HCT116 (cell line): ENCODE measurements at regions not wholly inside any gene's neighbourhood (a gene's known extent, or its start where the extent isn't known, plus 50 kb on each side); places are given as distances from the start of the nearest gene placed in this dataset.
"Not testable (repeated sequence)": the region's sequence is repeated elsewhere in the genome, so short reads cannot be mapped to it uniquely, and the experiment has no call there.

ENCODE experiments used
- ATAC-seq: fragments of 200-7000 bp; cut with Tn5 transposase; 2 replicates; pipeline ENCODE4 v1.9.1; 2020; ENCODE audit warnings: mild to moderate bottlenecking, moderate library complexity
- BruUV-seq: library from RNA; stranded (reverse); fragments of 400-500 nt; replicated peaks from 2 replicates; lab custom pipeline; 2021; lab: Mats Ljungman, UMichigan
- CTCF ChIA-PET: fragments of 300-600 bp; sonication (Branson Sonifier 250); formaldehyde crosslinking; loops from one replicate; lab custom pipeline; 2021; ENCODE audit warnings: antibody characterized with exemption; lab: Charles Lee
- POLR2A ChIA-PET: fragments of 300-600, 350-600 bp; sonication (Branson Sonifier 250); formaldehyde crosslinking; loops from one replicate; lab custom pipeline; 2021; ENCODE audit warnings: antibody characterized with exemption; lab: Charles Lee
- RAD21 ChIA-PET, 2 experiments: fragments of 300-600 bp; sonication (Branson Sonifier 250); formaldehyde crosslinking; loops; one replicate each; lab custom pipeline; 2023; ENCODE audit warnings: low total read pairs in 2 of 2; ENCODE audit not compliant: uncharacterized antibody in 2 of 2, unreplicated experiment in 2 of 2, low non-redundant PET in 1 of 2; lab: Charles Lee
- DNase-seq: peaks from one replicate; pipeline ENCODE4 v3.0.0-alpha.2; 2010; ENCODE audit warnings: low read depth, low spot score
- H2AFZ ChIP-seq: fragments of 200-600 bp; shearing (Covaris generic), sonication (generic); 2 replicates; pipeline ENCODE4 v1.6.1; 2017; ENCODE audit warnings: low read depth, mixed run types, mixed read lengths, antibody characterized with exemption, low read length; ENCODE audit not compliant: poor library complexity, severe bottlenecking
- H3K27ac ChIP-seq: 2 replicates; pipeline ENCODE4 v1.5.1; 2012; ENCODE audit warnings: low read depth, low read length
- H3K27me3 ChIP-seq: fragments of 200-600 bp; sonication (generic); 2 replicates; pipeline ENCODE4 v1.6.1; 2016; ENCODE audit warnings: mixed run types, low read length, mixed read lengths; ENCODE audit not compliant: insufficient read depth
- H3K36me3 ChIP-seq, 2 experiments: fragments of 200-500 bp in 1 of 2; fragments of 200-600 bp in 1 of 2; sonication (Bioruptor generic) in 1 of 2; sonication (generic) in 1 of 2; 2 replicates each; pipeline versions ENCODE4 v1.5.1 to v1.6.1; 2014 to 2016; ENCODE audit warnings: low read length in 2 of 2, inconsistent platforms in 1 of 2, mixed read lengths in 1 of 2, mixed run types in 1 of 2; ENCODE audit not compliant: insufficient read depth in 2 of 2, control insufficient read depth in 1 of 2
- H3K4me1 ChIP-seq, 2 experiments: fragments of 200-600 bp in 1 of 2; sonication (generic) in 1 of 2; 2 replicates each; pipeline versions ENCODE4 v1.5.1 to v1.6.1; 2012 to 2017; ENCODE audit warnings: low read length in 2 of 2, inconsistent platforms in 1 of 2, mild to moderate bottlenecking in 1 of 2, mixed read lengths in 1 of 2, mixed run types in 1 of 2, moderate library complexity in 1 of 2; ENCODE audit not compliant: insufficient read depth in 2 of 2, control insufficient read depth in 1 of 2
- H3K4me2 ChIP-seq: fragments of 200-600 bp; sonication (generic); 2 replicates; pipeline ENCODE4 v1.6.1; 2017; ENCODE audit warnings: mixed run types, low read length, mixed read lengths
- H3K4me3 ChIP-seq, 2 experiments: fragments of 200-600 bp in 1 of 2; sonication (generic) in 1 of 2; replicated peaks in 1 of 2; 2 replicates each; pipeline ENCODE4 v1.5.1; 2011 to 2016; ENCODE audit warnings: low read length in 2 of 2, control low read depth in 1 of 2, low read depth in 1 of 2, mild to moderate bottlenecking in 1 of 2, mixed read lengths in 1 of 2, mixed run types in 1 of 2
- H3K79me2 ChIP-seq: fragments of 200-600 bp; sonication (generic); 2 replicates; pipeline ENCODE4 v1.6.1; 2017; ENCODE audit warnings: mild to moderate bottlenecking, mixed run types, low read length, moderate library complexity, mixed read lengths; ENCODE audit not compliant: insufficient read depth
- H3K9ac ChIP-seq: fragments of 200-600 bp; sonication (generic); 2 replicates; pipeline ENCODE4 v1.6.1; 2016; ENCODE audit warnings: low read length, mixed read lengths
- H3K9me2 ChIP-seq: fragments of 200-600 bp; sonication (generic), shearing (Covaris generic); 2 replicates; pipeline ENCODE4 v1.6.1; 2017; ENCODE audit warnings: mixed run types, mild to moderate bottlenecking, moderate library complexity; ENCODE audit not compliant: insufficient read depth
- H3K9me3 ChIP-seq, 2 experiments: fragments of 200-500 bp in 1 of 2; fragments of 200-600 bp in 1 of 2; sonication (Bioruptor generic) in 1 of 2; sonication (generic) in 1 of 2; 2 replicates each; pipeline ENCODE4 v1.6.1; 2014 to 2017; ENCODE audit warnings: low read length in 2 of 2, mixed read lengths in 2 of 2, inconsistent platforms in 1 of 2, low read depth in 1 of 2, mild to moderate bottlenecking in 1 of 2, mixed run types in 1 of 2, moderate library complexity in 1 of 2; ENCODE audit not compliant: control insufficient read depth in 1 of 2, insufficient read depth in 1 of 2
- H4K20me1 ChIP-seq: fragments of 200-600 bp; sonication (generic), shearing (Covaris generic); 2 replicates; pipeline ENCODE4 v1.6.1; 2017; ENCODE audit warnings: mixed run types, mild to moderate bottlenecking, moderate library complexity; ENCODE audit not compliant: insufficient read depth
- EZH2 ChIP-seq: fragments of 200-600 bp; sonication (generic); IDR thresholded peaks from 2 replicates; pipeline ENCODE4 v1.6.1; 2017; ENCODE audit warnings: antibody characterized with exemption, mixed run types
- EZH2phosphoT487 ChIP-seq: fragments of 200-600 bp; IDR thresholded peaks from 2 replicates; pipeline ENCODE4 v1.6.1; 2018; ENCODE audit warnings: antibody characterized with exemption, borderline replicate concordance
- JUND ChIP-seq: IDR thresholded peaks from 2 replicates; pipeline ENCODE4 v1.6.1; 2012
- POLR2A ChIP-seq: IDR thresholded peaks from 2 replicates; pipeline ENCODE4 v1.7.0; 2011; ENCODE audit warnings: borderline replicate concordance; ENCODE audit not compliant: insufficient read depth, insufficient read length; ENCODE audit errors: extremely low read depth
- SIN3A ChIP-seq: IDR thresholded peaks from 2 replicates; pipeline ENCODE4 v1.6.1; 2012; ENCODE audit warnings: low read depth
- SP1 ChIP-seq: IDR thresholded peaks from 2 replicates; pipeline ENCODE4 v1.6.1; 2012; ENCODE audit warnings: low read depth
- SRF ChIP-seq: IDR thresholded peaks from 2 replicates; pipeline ENCODE4 v1.6.1; 2012; ENCODE audit warnings: low read depth
- TCF7L2 ChIP-seq: IDR thresholded peaks from 2 replicates; pipeline ENCODE4 v1.7.0; 2011; ENCODE audit warnings: borderline replicate concordance, inconsistent platforms; ENCODE audit not compliant: insufficient read depth, insufficient read length; ENCODE audit errors: extremely low read depth
- ZNF274 ChIP-seq: fragments of 200-500 bp; sonication (Bioruptor generic); IDR thresholded peaks from 2 replicates; pipeline ENCODE4 v1.6.1; 2014; ENCODE audit warnings: mild to moderate bottlenecking, low read depth, low read length, inconsistent platforms
- intact Hi-C: fragments of 100-400 bp; cut with micrococcal nuclease; formaldehyde crosslinking; loops from 2 replicates; pipeline ENCODE4 v1.10.0; 2022
- TF ChIP-seq, protein P1 (sequence below): IDR thresholded peaks from 2 replicates; pipeline ENCODE4 v1.6.1; 2012

DNA sequence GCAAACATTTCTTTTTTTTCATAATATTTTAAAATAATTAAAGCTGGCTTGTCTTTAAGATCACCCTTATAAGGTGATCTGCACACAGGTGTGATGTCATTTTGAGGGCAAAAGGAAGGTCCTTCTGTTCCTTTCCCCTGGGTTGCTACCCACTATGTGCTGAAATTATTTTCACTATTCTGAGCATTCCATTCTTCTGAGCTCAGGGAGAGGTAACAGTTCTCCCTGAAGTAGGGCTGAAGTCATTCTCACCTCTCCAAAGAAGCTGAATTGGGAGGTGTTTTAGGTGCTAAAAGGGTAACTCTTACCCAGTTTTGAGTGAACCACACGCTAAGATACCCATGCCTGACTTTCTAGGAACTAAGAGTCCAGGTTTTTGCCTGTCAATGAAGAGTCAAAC, 247.6 kb downstream of the SLC4A3 start:
- no peak for TF ChIP-seq SRF
- no peak for TF ChIP-seq POLR2A
- TF ChIP-seq SP1 = no peak
- no peak for TF ChIP-seq TCF7L2
- TF ChIP-seq JUND = no peak
- no peak for TF ChIP-seq EZH2phosphoT487
- TF ChIP-seq, protein P1, sequence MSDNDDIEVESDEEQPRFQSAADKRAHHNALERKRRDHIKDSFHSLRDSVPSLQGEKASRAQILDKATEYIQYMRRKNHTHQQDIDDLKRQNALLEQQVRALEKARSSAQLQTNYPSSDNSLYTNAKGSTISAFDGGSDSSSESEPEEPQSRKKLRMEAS = no peak
- TF ChIP-seq ZNF274 = no peak
- no peak for TF ChIP-seq EZH2
- no peak for TF ChIP-seq SIN3A
- H3K79me2 ChIP-seq = no peaks in the 10 kb centered on the region
- DNase-seq (no peak), ATAC-seq (no peak)
- H3K36me3 ChIP-seq = peaks cover 0 to 9% of the 10 kb centered on the region in 2 experiments; a peak in 3 of 4 replicates
- no peak overlapping the region for H3K9ac ChIP-seq
- no peaks in the 10 kb centered on the region for H3K4me1 ChIP-seq
- BruUV-seq = no TSS peak
- H3K9me3 ChIP-seq = no peaks in the 10 kb centered on the region
- H2AFZ ChIP-seq = no peak overlapping the region
- no peak overlapping the region for H3K27ac ChIP-seq
- CTCF ChIA-PET = no interaction called here
- no peaks in the 10 kb centered on the region for H4K20me1 ChIP-seq
- no peak overlapping the region for H3K4me3 ChIP-seq
- RAD21 ChIA-PET = no interaction called here
- no peaks in the 10 kb centered on the region for H3K9me2 ChIP-seq
- no peak overlapping the region for H3K4me2 ChIP-seq
- POLR2A ChIA-PET = no interaction called here
- intact Hi-C loops = no loop called here
- no peaks in the 10 kb centered on the region for H3K27me3 ChIP-seq

DNA sequence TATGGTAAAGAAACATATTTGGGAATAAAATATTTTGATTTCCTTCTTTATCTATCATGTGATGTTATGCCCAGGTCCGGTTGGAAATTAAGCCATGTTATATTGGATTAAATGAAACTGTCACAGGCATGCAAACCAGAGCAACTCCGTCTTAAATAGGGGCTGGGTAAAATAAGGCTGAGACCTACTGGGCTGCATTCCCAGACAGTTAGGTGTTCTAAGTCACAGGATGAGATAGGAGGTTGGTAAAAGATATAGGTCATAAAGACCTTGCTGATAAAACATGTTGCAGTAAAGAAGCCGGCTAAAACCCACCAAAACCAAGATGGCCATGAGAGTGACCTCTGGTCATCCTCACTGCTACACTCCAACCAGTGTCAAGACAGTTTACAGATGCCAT, 248.6 kb downstream of the SLC4A3 start:
- intact Hi-C loops, H3K4me1 ChIP-seq, H3K9me3 ChIP-seq, RAD21 ChIA-PET, H3K9me2 ChIP-seq, POLR2A ChIA-PET, ATAC-seq, BruUV-seq, H3K4me3 ChIP-seq, CTCF ChIA-PET, H2AFZ ChIP-seq, H3K9ac ChIP-seq, H3K36me3 ChIP-seq, DNase-seq, H3K79me2 ChIP-seq, H3K27ac ChIP-seq, H3K27me3 ChIP-seq, H4K20me1 ChIP-seq, H3K4me2 ChIP-seq: not testable (repeated sequence)
